Thyroid gland (tissue), 4 donors: ENCODE measurements at regions not wholly inside any gene's neighbourhood (a gene's known extent, or its start where the extent isn't known, plus 50 kb on each side); places are given as distances from the start of the nearest gene placed in this dataset.

Experiments used
- CTCF ChIP-seq, 6 experiments: fragments of 200-600 bp in 3 of 6; fragments of 450-650 bp in 3 of 6; sonication (generic) in 3 of 6; IDR thresholded peaks; one replicate each; pipeline ENCODE4 v1.5.1; 2016 to 2019; ENCODE audit warnings: antibody characterized with exemption in 6 of 6, mild to moderate bottlenecking in 2 of 6, inconsistent platforms in 1 of 6, moderate library complexity in 1 of 6
- POLR2A ChIP-seq, 2 donors: fragments of 450-650 bp; IDR thresholded peaks; one replicate each; pipeline ENCODE4 v1.6.1; 2017; ENCODE audit warnings: antibody characterized with exemption in 2 of 2, mild to moderate bottlenecking in 2 of 2, moderate library complexity in 1 of 2

- TF ChIP-seq POLR2A (IDR thresholded peaks at IDR 0.05) (no peak), CTCF (IDR thresholded peaks at IDR 0.05) (no peak)
These were observed 60.0 kb upstream of the RBFOX1 start for GRCh38 chr16:7272567-7273158.
